ENCODE measurements at regions not wholly inside any gene's neighbourhood (a gene's known extent, or its start where the extent isn't known, plus 50 kb on each side); places are given as distances from the start of the nearest gene placed in this dataset.

DNA sequence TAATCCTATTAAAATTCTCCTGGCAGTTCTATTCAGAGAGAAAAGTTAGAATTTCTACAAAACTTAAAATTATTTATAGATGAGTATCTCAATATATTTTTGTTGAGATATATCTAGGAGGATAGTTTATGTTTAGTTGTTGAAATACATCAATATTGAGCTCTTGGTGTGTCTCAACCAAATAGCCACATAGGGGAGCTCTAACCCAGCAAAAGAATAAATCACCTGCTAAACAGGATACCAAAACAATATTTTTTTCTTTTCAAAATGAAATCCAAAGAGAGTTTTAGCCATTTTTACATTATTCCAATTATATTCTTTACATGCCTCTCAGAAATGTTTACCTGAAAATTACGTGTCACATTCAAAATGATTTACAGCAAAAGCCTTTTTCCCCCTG, 954.7 kb downstream of the SLITRK6 start:
- TF ChIP-seq, protein P1, sequence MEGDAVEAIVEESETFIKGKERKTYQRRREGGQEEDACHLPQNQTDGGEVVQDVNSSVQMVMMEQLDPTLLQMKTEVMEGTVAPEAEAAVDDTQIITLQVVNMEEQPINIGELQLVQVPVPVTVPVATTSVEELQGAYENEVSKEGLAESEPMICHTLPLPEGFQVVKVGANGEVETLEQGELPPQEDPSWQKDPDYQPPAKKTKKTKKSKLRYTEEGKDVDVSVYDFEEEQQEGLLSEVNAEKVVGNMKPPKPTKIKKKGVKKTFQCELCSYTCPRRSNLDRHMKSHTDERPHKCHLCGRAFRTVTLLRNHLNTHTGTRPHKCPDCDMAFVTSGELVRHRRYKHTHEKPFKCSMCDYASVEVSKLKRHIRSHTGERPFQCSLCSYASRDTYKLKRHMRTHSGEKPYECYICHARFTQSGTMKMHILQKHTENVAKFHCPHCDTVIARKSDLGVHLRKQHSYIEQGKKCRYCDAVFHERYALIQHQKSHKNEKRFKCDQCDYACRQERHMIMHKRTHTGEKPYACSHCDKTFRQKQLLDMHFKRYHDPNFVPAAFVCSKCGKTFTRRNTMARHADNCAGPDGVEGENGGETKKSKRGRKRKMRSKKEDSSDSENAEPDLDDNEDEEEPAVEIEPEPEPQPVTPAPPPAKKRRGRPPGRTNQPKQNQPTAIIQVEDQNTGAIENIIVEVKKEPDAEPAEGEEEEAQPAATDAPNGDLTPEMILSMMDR (IDR thresholded peaks at IDR 0.05): peak; percentile 78
- TF ChIP-seq EZH2 (IDR thresholded peaks at IDR 0.05): no peak
- no peak for TF ChIP-seq EZH2phosphoT487 (IDR thresholded peaks at IDR 0.05)
